ENCODE measurements at regions not wholly inside any gene's neighbourhood (a gene's known extent, or its start where the extent isn't known, plus 50 kb on each side); places are given as distances from the start of the nearest gene placed in this dataset.

GRCh38 chr11:70839851-70840250, 412.5 kb downstream of the SHANK2 start:
- in situ Hi-C loops (cut with HindIII; ENCODE audit: low pct_unique_long_range_greater_than_20kb, low sequenced_read_pairs): no loop called here
- DNase-seq (ENCODE audit: low read depth, low spot score): no peak

- DNase-seq (ENCODE audit: low read depth, low spot score): no peak
- in situ Hi-C loops (cut with HindIII; ENCODE audit: low pct_unique_long_range_greater_than_20kb, low sequenced_read_pairs): no loop called here
Observed at GRCh38 chr11:70841264-70841663, 411.1 kb downstream of the SHANK2 start.

- in situ Hi-C loops (cut with HindIII; ENCODE audit: low pct_unique_long_range_greater_than_20kb, low sequenced_read_pairs): no loop called here
- no peak for DNase-seq (ENCODE audit: low read depth, low spot score)
Observed at GRCh38 chr11:70842256-70842655, 410.1 kb downstream of the SHANK2 start.

- in situ Hi-C loops (cut with HindIII; ENCODE audit: low pct_unique_long_range_greater_than_20kb, low sequenced_read_pairs): no loop called here
- DNase-seq (ENCODE audit: low read depth, low spot score): no peak
Observed at GRCh38 chr11:70842701-70843100, 409.7 kb downstream of the SHANK2 start.

GRCh38 chr11:70843906-70844305, 408.5 kb downstream of the SHANK2 start:
- DNase-seq (ENCODE audit: low read depth, low spot score): no peak
- in situ Hi-C loops (cut with HindIII; ENCODE audit: low pct_unique_long_range_greater_than_20kb, low sequenced_read_pairs): no loop called here

- in situ Hi-C loops (cut with HindIII; ENCODE audit: low pct_unique_long_range_greater_than_20kb, low sequenced_read_pairs): no loop called here
- DNase-seq (ENCODE audit: low read depth, low spot score): no peak
Observed at GRCh38 chr11:70844387-70844786, 408.0 kb downstream of the SHANK2 start.

GRCh38 chr11:70845591-70846041, 406.8 kb downstream of the SHANK2 start:
- no peak for DNase-seq (ENCODE audit: low read depth, low spot score)
- in situ Hi-C loops (cut with HindIII; ENCODE audit: low pct_unique_long_range_greater_than_20kb, low sequenced_read_pairs): no loop called here

GRCh38 chr11:70846781-70847655, 405.4 kb downstream of the SHANK2 start:
- DNase-seq (ENCODE audit: low read depth, low spot score): no peak
- in situ Hi-C loops (cut with HindIII; ENCODE audit: low pct_unique_long_range_greater_than_20kb, low sequenced_read_pairs): no loop called here

GRCh38 chr11:70848243-70848750, 404.1 kb downstream of the SHANK2 start:
- no peak for DNase-seq (ENCODE audit: low read depth, low spot score)
- in situ Hi-C loops (cut with HindIII; ENCODE audit: low pct_unique_long_range_greater_than_20kb, low sequenced_read_pairs): no loop called here

GRCh38 chr11:70849031-70849430, 403.3 kb downstream of the SHANK2 start:
- in situ Hi-C loops (cut with HindIII; ENCODE audit: low pct_unique_long_range_greater_than_20kb, low sequenced_read_pairs): no loop called here
- DNase-seq (ENCODE audit: low read depth, low spot score): no peak

- no peak for DNase-seq (ENCODE audit: low read depth, low spot score)
- in situ Hi-C loops (cut with HindIII; ENCODE audit: low pct_unique_long_range_greater_than_20kb, low sequenced_read_pairs): no loop called here
Observed at GRCh38 chr11:70851308-70851707, 401.1 kb downstream of the SHANK2 start.

- in situ Hi-C loops (cut with HindIII; ENCODE audit: low pct_unique_long_range_greater_than_20kb, low sequenced_read_pairs): no loop called here
- DNase-seq (ENCODE audit: low read depth, low spot score): no peak
Observed at GRCh38 chr11:70851907-70852306, 400.5 kb downstream of the SHANK2 start.

- in situ Hi-C loops (cut with HindIII; ENCODE audit: low pct_unique_long_range_greater_than_20kb, low sequenced_read_pairs): no loop called here
- no peak for DNase-seq (ENCODE audit: low read depth, low spot score)
Observed at GRCh38 chr11:70853068-70853769, 399.2 kb downstream of the SHANK2 start.

- no peak for DNase-seq (ENCODE audit: low read depth, low spot score)
- in situ Hi-C loops (cut with HindIII; ENCODE audit: low pct_unique_long_range_greater_than_20kb, low sequenced_read_pairs): no loop called here
Observed at GRCh38 chr11:70853770-70854108, 398.6 kb downstream of the SHANK2 start.

GRCh38 chr11:70854201-70854600, 398.2 kb downstream of the SHANK2 start:
- in situ Hi-C loops (cut with HindIII; ENCODE audit: low pct_unique_long_range_greater_than_20kb, low sequenced_read_pairs): no loop called here
- no peak for DNase-seq (ENCODE audit: low read depth, low spot score)

- in situ Hi-C loops (cut with HindIII; ENCODE audit: low pct_unique_long_range_greater_than_20kb, low sequenced_read_pairs): no loop called here
- DNase-seq (ENCODE audit: low read depth, low spot score): no peak
Observed at GRCh38 chr11:70854901-70855556, 397.3 kb downstream of the SHANK2 start.

GRCh38 chr11:70857894-70858293, 394.5 kb downstream of the SHANK2 start:
- DNase-seq (ENCODE audit: low read depth, low spot score): no peak
- in situ Hi-C loops (cut with HindIII; ENCODE audit: low pct_unique_long_range_greater_than_20kb, low sequenced_read_pairs): no loop called here

- in situ Hi-C loops (cut with HindIII; ENCODE audit: low pct_unique_long_range_greater_than_20kb, low sequenced_read_pairs): no loop called here
Observed at GRCh38 chr11:70859180-70859579, 393.2 kb downstream of the SHANK2 start.

More at GRCh38 chr11:70859180-70859579, 393.2 kb downstream of the SHANK2 start:
- DNase-seq (ENCODE audit: low read depth, low spot score): no peak

Measured in SK-MEL-5 (cell line).